Endothelial cell of umbilical vein (primary cell): ENCODE measurements at regions not wholly inside any gene's neighbourhood (a gene's known extent, or its start where the extent isn't known, plus 50 kb on each side); places are given as distances from the start of the nearest gene placed in this dataset.
A peak's percentile ranks its signal among the peaks of the same experiment; 100 is the strongest.

Experiments used
- BruUV-seq: library from RNA; stranded (reverse); fragments of 400-500 nt; replicated peaks from 2 replicates; lab custom pipeline; 2021; lab: Mats Ljungman, UMichigan
- CTCF ChIA-PET: fragments of 300-600, 350-600 bp; sonication (Branson Sonifier 250); formaldehyde crosslinking; loops from one replicate; lab custom pipeline; 2021; ENCODE audit warnings: antibody characterized with exemption, inconsistent platforms; lab: Charles Lee
- POLR2A ChIA-PET: fragments of 300-600, 350-600 bp; sonication (Branson Sonifier 250); formaldehyde crosslinking; loops from one replicate; lab custom pipeline; 2021; ENCODE audit warnings: antibody characterized with exemption, inconsistent platforms; lab: Charles Lee
- DNase-seq: peaks from one replicate; pipeline ENCODE4 v3.0.0-alpha.2; 2011; ENCODE audit warnings: low read depth, low spot score
- FAIRE-seq: peaks from 2 replicates; lab custom pipeline; 2011; peaks lifted over from hg19 to GRCh38; lab: Jason Lieb, UNC
- H2AFZ ChIP-seq: 2 replicates; pipeline ENCODE4 v1.6.0; 2012; ENCODE audit warnings: low read depth, low read length, control low read depth, inconsistent platforms
- H3K27ac ChIP-seq: 2 replicates; pipeline ENCODE4 v1.5.1; 2011; ENCODE audit warnings: low read depth, mild to moderate bottlenecking, control low read depth, low read length, moderate library complexity; ENCODE audit not compliant: insufficient read depth
- H3K27me3 ChIP-seq, 2 experiments: 2 replicates each; pipeline versions ENCODE4 v1.6.0 to v1.6.1; 2011; ENCODE audit warnings: low read length in 2 of 2, mixed read lengths in 1 of 2; ENCODE audit not compliant: control insufficient read depth in 2 of 2, insufficient read depth in 2 of 2
- H3K36me3 ChIP-seq, 2 experiments: 2 replicates in 1 of 2; 3 replicates in 1 of 2; pipeline ENCODE4 v1.5.1; 2011; ENCODE audit warnings: low read length in 2 of 2, mild to moderate bottlenecking in 1 of 2, moderate library complexity in 1 of 2; ENCODE audit not compliant: control insufficient read depth in 2 of 2, insufficient read depth in 2 of 2; ENCODE audit errors: extremely low read depth in 1 of 2
- H3K4me1 ChIP-seq: 3 replicates; pipeline ENCODE4 v1.5.1; 2011; ENCODE audit warnings: mild to moderate bottlenecking, low read length; ENCODE audit not compliant: control insufficient read depth, insufficient read depth; ENCODE audit errors: extremely low read depth
- H3K4me2 ChIP-seq: 2 replicates; pipeline ENCODE4 v1.6.1; 2011; ENCODE audit warnings: low read length, control low read depth, mixed read lengths; ENCODE audit not compliant: insufficient read depth
- H3K4me3 ChIP-seq, 3 experiments: fragments of 200-600 bp in 1 of 3; sonication (generic), shearing (Covaris generic) in 1 of 3; replicated peaks in 1 of 3; 2 replicates each; pipeline ENCODE4 v1.5.1; 2011 to 2016; ENCODE audit warnings: control low read depth in 3 of 3, low read length in 3 of 3, mild to moderate bottlenecking in 2 of 3, inconsistent platforms in 1 of 3, low read depth in 1 of 3, moderate library complexity in 1 of 3; ENCODE audit not compliant: insufficient read depth in 1 of 3
- H3K79me2 ChIP-seq: 2 replicates; pipeline ENCODE4 v1.6.0; 2012; ENCODE audit warnings: low read length, inconsistent platforms; ENCODE audit not compliant: control insufficient read depth, insufficient read depth
- H3K9ac ChIP-seq: replicated peaks from 2 replicates; pipeline ENCODE3; 2011; ENCODE audit warnings: low read length, control low read depth; ENCODE audit not compliant: insufficient read depth; ENCODE audit errors: extremely low read depth
- H3K9me1 ChIP-seq: replicated peaks from 3 replicates; pipeline ENCODE4 v1.6.0; 2011; ENCODE audit warnings: mild to moderate bottlenecking, low read length; ENCODE audit not compliant: control insufficient read depth, insufficient read depth; ENCODE audit errors: extremely low read depth
- H3K9me3 ChIP-seq: replicated peaks from 2 replicates; pipeline ENCODE4 v1.5.1; 2012; ENCODE audit warnings: low read length, inconsistent platforms; ENCODE audit not compliant: control insufficient read depth, insufficient read depth
- H4K20me1 ChIP-seq: replicated peaks from 2 replicates; pipeline ENCODE3; 2011; ENCODE audit warnings: mild to moderate bottlenecking, low read length; ENCODE audit not compliant: control insufficient read depth, insufficient read depth; ENCODE audit errors: extremely low read depth
- EZH2 ChIP-seq: IDR thresholded peaks from 2 replicates; pipeline ENCODE4 v1.6.1; 2012; ENCODE audit warnings: borderline replicate concordance, low read depth, mild to moderate bottlenecking, moderate library complexity, low read length, inconsistent platforms; ENCODE audit not compliant: severe bottlenecking
- FOS ChIP-seq: IDR thresholded peaks from 2 replicates; pipeline ENCODE4 v1.6.1; 2011; ENCODE audit warnings: mild to moderate bottlenecking, low read length, moderate library complexity, borderline replicate concordance; ENCODE audit not compliant: insufficient read depth
- GATA2 ChIP-seq: IDR thresholded peaks from 2 replicates; pipeline ENCODE4 v1.7.0; 2011; ENCODE audit warnings: low read depth, mild to moderate bottlenecking, moderate library complexity, mixed read lengths, low read length; ENCODE audit not compliant: insufficient read length, insufficient read depth
- MAX ChIP-seq: IDR thresholded peaks from 2 replicates; pipeline ENCODE4 v1.6.1; 2011; ENCODE audit not compliant: insufficient read depth, insufficient read length
- MYC ChIP-seq: IDR thresholded peaks from one replicate; pipeline ENCODE4 v1.6.1; 2011; ENCODE audit warnings: mild to moderate bottlenecking, low read depth, low read length
- POLR2A ChIP-seq: IDR thresholded peaks from 2 replicates; pipeline ENCODE4 v1.6.1; 2012; ENCODE audit warnings: low read depth, mild to moderate bottlenecking, control low read depth, low read length
- POLR2AphosphoS5 ChIP-seq: IDR thresholded peaks from 2 replicates; pipeline ENCODE4 v1.6.1; 2012; ENCODE audit warnings: low read depth, mild to moderate bottlenecking, control low read depth, low read length, moderate library complexity; ENCODE audit not compliant: insufficient read depth
- dilution Hi-C: fragments of 300-500 bp; cut with MboI; formaldehyde crosslinking; loops from one replicate; pipeline ENCODE4 v1.15.0; 2019; ENCODE audit warnings: low sequenced_read_pairs; ENCODE audit not compliant: extremely low pct_ligation_motif_present
- intact Hi-C: fragments of 100-400 bp; cut with micrococcal nuclease; formaldehyde crosslinking; loops from one replicate; pipeline ENCODE4 v1.10.0; 2022

DNA sequence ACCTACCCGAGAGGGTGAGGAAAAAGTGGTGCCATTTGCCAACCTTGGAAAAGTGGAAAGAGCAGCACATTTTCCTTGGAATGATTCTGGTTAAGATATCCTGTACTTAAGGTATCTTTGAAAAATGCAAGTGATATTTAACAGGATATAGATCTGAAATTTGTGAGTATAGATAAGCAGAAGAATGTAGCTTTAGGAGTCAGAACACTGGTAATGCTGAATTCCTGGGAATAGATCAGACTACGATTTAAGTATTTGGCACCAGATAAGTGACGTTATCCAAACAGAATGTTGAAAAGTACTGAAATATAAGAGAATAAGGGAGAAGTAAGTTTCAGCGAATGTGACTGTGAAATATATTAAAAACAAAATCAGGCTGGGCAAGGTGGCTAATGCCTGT, 210.1 kb downstream of the PCDH7 start:
- FAIRE-seq (no peak), DNase-seq (no peak)
- no peaks in the 10 kb centered on the region for H3K79me2 ChIP-seq
- no peak overlapping the region for H3K4me2 ChIP-seq
- H3K36me3 ChIP-seq: no peaks in the 10 kb centered on the region
- dilution Hi-C loops: no loop called here
- H2AFZ ChIP-seq: peak overlapping the region; percentile 15
- H3K27ac ChIP-seq: no peak overlapping the region
- ChIA-PET CTCF (no interaction called here), POLR2A (no interaction called here)
- no peaks in the 10 kb centered on the region for H3K9me1 ChIP-seq
- H4K20me1 ChIP-seq: no peaks in the 10 kb centered on the region
- H3K4me1 ChIP-seq: no peaks in the 10 kb centered on the region
- TF ChIP-seq FOS (no peak), MYC (no peak)
- no peak overlapping the region for H3K4me3 ChIP-seq
- BruUV-seq: no TSS peak
- no peaks in the 10 kb centered on the region for H3K27me3 ChIP-seq
- intact Hi-C loops: no loop called here
- H3K9me3 ChIP-seq: no peaks in the 10 kb centered on the region
- H3K9ac ChIP-seq: no peak overlapping the region

DNA sequence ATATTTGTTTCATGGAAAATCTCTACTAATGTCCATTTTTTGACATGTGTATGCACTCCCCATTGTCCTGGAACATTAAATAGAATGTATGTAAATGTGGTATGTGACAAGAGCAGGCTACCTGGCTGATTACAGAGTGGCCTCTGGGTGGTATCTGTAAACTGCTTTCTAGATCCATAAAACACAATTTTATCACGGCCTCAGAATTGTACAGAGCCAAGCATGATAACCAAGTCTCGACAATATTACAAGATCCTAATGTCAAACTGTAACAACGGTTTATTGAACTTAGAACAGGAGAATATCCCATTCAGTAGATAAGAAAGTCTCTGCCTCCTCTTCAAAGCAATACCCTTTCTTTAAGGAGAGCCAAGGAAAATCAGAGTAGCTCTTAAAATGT, 212.4 kb downstream of the PCDH7 start:
- intact Hi-C loops (no loop called here), dilution Hi-C loops (no loop called here)
- no peak overlapping the region for H3K9ac ChIP-seq
- TF ChIP-seq POLR2AphosphoS5: no peak
- TF ChIP-seq MAX: no peak
- TF ChIP-seq POLR2A: no peak
- TF ChIP-seq GATA2: no peak
- no peak for TF ChIP-seq EZH2
- no peak for TF ChIP-seq FOS
- no peak for TF ChIP-seq MYC
- no TSS peak for BruUV-seq
- H3K79me2 ChIP-seq: no peaks in the 10 kb centered on the region
- no peak overlapping the region for H3K4me3 ChIP-seq
- no peaks in the 10 kb centered on the region for H3K4me1 ChIP-seq
- ChIA-PET POLR2A (no interaction called here), CTCF (no interaction called here)
- DNase-seq (no peak), FAIRE-seq (no peak)
- no peaks in the 10 kb centered on the region for H3K36me3 ChIP-seq
- H3K27ac ChIP-seq: no peak overlapping the region
- no peaks in the 10 kb centered on the region for H4K20me1 ChIP-seq
- H3K27me3 ChIP-seq: no peaks in the 10 kb centered on the region
- no peak overlapping the region for H2AFZ ChIP-seq
- no peak overlapping the region for H3K4me2 ChIP-seq
- no peaks in the 10 kb centered on the region for H3K9me1 ChIP-seq
- no peaks in the 10 kb centered on the region for H3K9me3 ChIP-seq
